Upper lobe of right lung (tissue), 1 donor: ENCODE measurements at regions not wholly inside any gene's neighbourhood (a gene's known extent, or its start where the extent isn't known, plus 50 kb on each side); places are given as distances from the start of the nearest gene placed in this dataset.

Experiments
- ATAC-seq: fragments of 200-7000 bp; cut with Tn5 transposase; one replicate; pipeline ENCODE4 v1.9.1; 2020; ENCODE audit warnings: mild to moderate bottlenecking, moderate library complexity
- DNase-seq: peaks from one replicate; pipeline ENCODE4 v3.0.0-alpha.2; 2020
- H3K27ac ChIP-seq: fragments of 200-600 bp; one replicate; pipeline ENCODE4 v1.8.0; 2022
- H3K27me3 ChIP-seq: fragments of 200-600 bp; one replicate; pipeline ENCODE4 v1.8.0; 2022; ENCODE audit warnings: mild to moderate bottlenecking
- H3K36me3 ChIP-seq: fragments of 200-600 bp; one replicate; pipeline ENCODE4 v1.8.0; 2022
- H3K4me1 ChIP-seq: fragments of 200-600 bp; one replicate; pipeline ENCODE4 v1.8.0; 2022
- H3K4me3 ChIP-seq: fragments of 200-600 bp; one replicate; pipeline ENCODE4 v1.8.0; 2022; ENCODE audit warnings: mild to moderate bottlenecking
- H3K9me3 ChIP-seq: fragments of 200-600 bp; one replicate; pipeline ENCODE4 v1.8.0; 2022
- intact Hi-C: fragments of 100-400 bp; cut with DNase I; formaldehyde crosslinking; loops from one replicate; pipeline ENCODE4 v1.11.0; 2022
- TF ChIP-seq, protein P1 (sequence below): fragments of 200-600 bp; IDR thresholded peaks from one replicate; pipeline ENCODE4 v1.8.0; 2022; ENCODE audit warnings: antibody characterized with exemption
- donor health status: DM: no; HTN: yes; CAD: no; lungs with severe emphysema.

DNA sequence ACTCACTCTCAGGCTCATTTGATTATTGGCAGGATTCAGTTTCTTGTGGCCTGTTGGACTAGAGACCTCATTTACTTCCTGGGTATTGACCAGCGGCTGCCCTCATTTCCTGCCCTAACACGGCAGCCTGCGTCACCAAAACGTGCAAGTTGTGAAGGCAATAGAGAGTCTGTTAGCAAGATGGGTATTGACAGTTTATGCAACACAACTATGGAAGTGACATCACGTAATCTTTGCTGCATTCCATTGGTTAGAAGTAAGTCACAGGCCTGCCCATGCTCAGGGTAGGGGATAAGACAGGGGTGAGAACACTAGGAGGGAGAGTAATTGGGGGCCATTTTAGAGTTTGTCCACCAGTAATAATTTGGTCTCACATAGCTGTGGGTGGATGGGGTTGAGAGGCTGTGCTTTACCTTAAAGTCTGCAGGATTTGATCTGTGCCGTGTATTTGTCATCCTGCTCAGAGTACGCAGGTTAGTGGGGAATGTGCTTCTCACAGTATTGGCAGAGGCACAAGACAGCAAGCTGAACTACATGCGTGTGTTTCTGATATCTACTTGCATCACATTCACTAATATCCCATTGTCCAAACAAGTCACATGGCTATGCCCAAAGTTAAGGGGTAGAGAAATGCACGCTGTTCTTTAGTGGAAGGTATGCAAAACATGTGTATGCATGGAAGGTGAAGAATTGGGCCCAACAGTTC is 83.3 kb downstream of the EDEM1 start:
- ATAC-seq, result no peak
- no peaks in the 10 kb centered on the region for H3K27me3 ChIP-seq

DNA sequence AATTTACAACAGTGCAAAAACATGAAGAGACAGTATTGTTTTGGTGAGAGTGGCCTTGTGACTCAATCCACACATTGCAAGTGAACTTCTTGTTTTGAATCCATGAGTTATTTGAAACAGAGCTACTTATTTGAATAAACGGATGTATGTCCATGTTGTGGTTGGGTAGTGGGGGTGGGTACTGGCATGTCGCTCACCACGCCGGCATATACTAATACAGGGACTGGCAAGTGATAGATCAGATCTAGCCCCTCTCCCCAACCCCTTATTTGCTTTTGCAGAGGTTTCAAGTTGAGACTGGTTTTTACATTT is 83.8 kb downstream of the EDEM1 start:
- no peak overlapping the region for H3K4me3 ChIP-seq

More for the DNA sequence above, 83.3 kb downstream of the EDEM1 start:
- no peaks in the 10 kb centered on the region for H3K36me3 ChIP-seq
- TF ChIP-seq, protein P1, sequence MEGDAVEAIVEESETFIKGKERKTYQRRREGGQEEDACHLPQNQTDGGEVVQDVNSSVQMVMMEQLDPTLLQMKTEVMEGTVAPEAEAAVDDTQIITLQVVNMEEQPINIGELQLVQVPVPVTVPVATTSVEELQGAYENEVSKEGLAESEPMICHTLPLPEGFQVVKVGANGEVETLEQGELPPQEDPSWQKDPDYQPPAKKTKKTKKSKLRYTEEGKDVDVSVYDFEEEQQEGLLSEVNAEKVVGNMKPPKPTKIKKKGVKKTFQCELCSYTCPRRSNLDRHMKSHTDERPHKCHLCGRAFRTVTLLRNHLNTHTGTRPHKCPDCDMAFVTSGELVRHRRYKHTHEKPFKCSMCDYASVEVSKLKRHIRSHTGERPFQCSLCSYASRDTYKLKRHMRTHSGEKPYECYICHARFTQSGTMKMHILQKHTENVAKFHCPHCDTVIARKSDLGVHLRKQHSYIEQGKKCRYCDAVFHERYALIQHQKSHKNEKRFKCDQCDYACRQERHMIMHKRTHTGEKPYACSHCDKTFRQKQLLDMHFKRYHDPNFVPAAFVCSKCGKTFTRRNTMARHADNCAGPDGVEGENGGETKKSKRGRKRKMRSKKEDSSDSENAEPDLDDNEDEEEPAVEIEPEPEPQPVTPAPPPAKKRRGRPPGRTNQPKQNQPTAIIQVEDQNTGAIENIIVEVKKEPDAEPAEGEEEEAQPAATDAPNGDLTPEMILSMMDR, result no peak
- H3K4me1 ChIP-seq, result no peaks in the 10 kb centered on the region
- intact Hi-C loops, result no loop called here
- no peaks in the 10 kb centered on the region for H3K9me3 ChIP-seq
- H3K27ac ChIP-seq, result no peak overlapping the region
- no peak for DNase-seq
- no peak overlapping the region for H3K4me3 ChIP-seq

DNA sequence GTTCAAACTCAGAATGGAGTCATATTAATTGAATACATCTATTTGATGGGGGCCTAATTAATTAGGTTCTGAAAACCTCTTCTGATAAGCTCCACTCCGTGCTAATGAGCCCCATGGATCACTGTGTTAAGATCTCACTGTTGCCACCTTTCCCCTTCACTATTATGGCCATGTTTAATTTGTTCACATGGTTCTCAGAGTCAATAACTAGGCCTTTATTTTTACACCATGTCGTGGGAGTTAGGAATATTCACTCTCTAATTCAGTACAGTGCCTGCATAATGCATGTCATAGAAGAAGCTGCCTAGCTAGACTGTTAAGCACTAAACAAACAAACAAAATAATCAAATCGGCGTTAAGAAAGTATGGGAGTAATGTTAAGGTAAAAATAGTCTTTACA is 84.9 kb downstream of the EDEM1 start:
- Histone ChIP-seq H3K27ac (no peak overlapping the region), H3K27me3 (no peaks in the 10 kb centered on the region), H3K36me3 (no peaks in the 10 kb centered on the region), H3K9me3 (no peaks in the 10 kb centered on the region), H3K4me1 (no peaks in the 10 kb centered on the region), H3K4me3 (no peak overlapping the region)
- DNase-seq (no peak), ATAC-seq (no peak)
- TF ChIP-seq, protein P1, result no peak
- intact Hi-C loops, result no loop called here

More for the DNA sequence above, 83.8 kb downstream of the EDEM1 start:
- Histone ChIP-seq H3K9me3 (no peaks in the 10 kb centered on the region), H3K27ac (no peak overlapping the region), H3K27me3 (no peaks in the 10 kb centered on the region), H3K4me1 (no peaks in the 10 kb centered on the region), H3K36me3 (no peaks in the 10 kb centered on the region)
- TF ChIP-seq, protein P1, result no peak
- ATAC-seq (peak; percentile 43), DNase-seq (no peak)
- intact Hi-C loops, result no loop called here

DNA sequence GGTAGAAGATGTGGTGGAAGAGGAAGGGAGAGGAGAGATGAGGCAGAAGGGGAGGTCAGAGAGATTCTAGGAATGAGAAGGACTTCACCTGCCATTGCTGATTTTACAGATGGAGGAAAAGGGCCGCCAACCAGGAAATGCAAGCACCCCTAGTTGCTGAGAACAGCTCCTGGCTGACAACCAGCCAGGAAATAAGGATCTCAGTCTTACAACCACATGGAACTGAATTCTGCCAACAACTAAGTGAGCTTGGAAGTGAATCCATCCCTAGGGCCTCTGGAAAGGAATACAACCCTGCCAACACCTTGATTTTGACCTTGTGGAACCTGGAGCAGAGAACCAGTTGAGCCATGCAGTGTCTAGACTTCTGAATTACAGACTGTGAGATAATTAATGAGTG is 86.6 kb downstream of the EDEM1 start:
- DNase-seq, result no peak
- H3K9me3 ChIP-seq, result no peaks in the 10 kb centered on the region
- H3K4me1 ChIP-seq, result no peaks in the 10 kb centered on the region
- H3K27ac ChIP-seq, result no peak overlapping the region
- no peaks in the 10 kb centered on the region for H3K36me3 ChIP-seq
- H3K27me3 ChIP-seq, result no peaks in the 10 kb centered on the region
- no peak for ATAC-seq
- no peak overlapping the region for H3K4me3 ChIP-seq
- intact Hi-C loops, result no loop called here
- TF ChIP-seq, protein P1, result no peak

DNA sequence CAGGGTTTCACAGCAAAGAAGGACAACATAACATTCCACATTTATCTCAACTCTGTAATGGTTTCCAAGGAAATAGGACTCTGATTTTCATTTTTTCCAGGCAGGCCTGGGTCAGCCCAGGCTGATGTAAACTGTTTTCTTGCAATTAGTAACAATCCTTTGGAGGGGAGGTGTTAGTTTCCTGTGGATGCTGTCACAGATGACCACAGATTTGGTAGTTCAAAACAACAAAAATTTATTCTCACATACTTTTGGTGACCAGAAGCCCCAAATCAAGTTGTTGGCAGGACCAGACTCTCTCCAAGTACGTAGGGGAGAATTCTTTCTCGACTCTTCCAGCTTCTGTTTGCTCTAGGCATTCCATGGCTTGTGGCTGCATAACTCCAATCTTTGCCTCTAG is 88.0 kb downstream of the EDEM1 start:
- H3K27ac ChIP-seq, result no peak overlapping the region
- ATAC-seq (peak; percentile 53), DNase-seq (no peak)
- no peaks in the 10 kb centered on the region for H3K36me3 ChIP-seq
- TF ChIP-seq, protein P1, result no peak
- H3K9me3 ChIP-seq, result no peaks in the 10 kb centered on the region
- no peaks in the 10 kb centered on the region for H3K27me3 ChIP-seq
- no peaks in the 10 kb centered on the region for H3K4me1 ChIP-seq
- intact Hi-C loops, result no loop called here
- no peak overlapping the region for H3K4me3 ChIP-seq

DNA sequence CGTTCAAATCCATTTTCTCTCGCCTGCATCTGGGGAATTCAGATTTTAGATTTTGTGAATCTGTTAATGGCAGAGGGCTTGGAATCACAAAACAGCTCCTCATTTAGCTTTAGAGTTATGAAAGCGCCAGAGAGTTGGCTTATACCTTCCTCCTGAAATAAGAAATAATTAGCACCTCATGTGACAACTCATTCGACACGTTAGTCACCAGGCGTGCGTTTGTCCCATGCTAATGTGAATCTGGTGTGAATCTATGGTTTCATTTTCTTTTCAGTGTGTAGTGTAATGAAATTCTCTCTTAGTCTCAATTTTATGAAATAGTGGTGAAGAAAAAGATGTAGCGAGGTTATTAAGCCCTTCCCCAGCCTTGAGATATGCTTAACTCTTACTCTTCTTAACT is 89.4 kb downstream of the EDEM1 start:
- Histone ChIP-seq H3K27ac (no peak overlapping the region), H3K27me3 (no peaks in the 10 kb centered on the region), H3K36me3 (no peaks in the 10 kb centered on the region), H3K9me3 (no peaks in the 10 kb centered on the region), H3K4me3 (no peak overlapping the region), H3K4me1 (no peaks in the 10 kb centered on the region)
- ATAC-seq, result no peak
- intact Hi-C loops, result no loop called here
- DNase-seq, result no peak
- TF ChIP-seq, protein P1, result no peak
